CD4-positive, alpha-beta T cell treated with Interleukin-15 for 1 hour (primary cell): ENCODE measurements at regions not wholly inside any gene's neighbourhood (a gene's known extent, or its start where the extent isn't known, plus 50 kb on each side); places are given as distances from the start of the nearest gene placed in this dataset.

Experiments
- DNase-seq: peaks from one replicate; pipeline ENCODE4 v3.0.0-alpha.2; 2020

DNA sequence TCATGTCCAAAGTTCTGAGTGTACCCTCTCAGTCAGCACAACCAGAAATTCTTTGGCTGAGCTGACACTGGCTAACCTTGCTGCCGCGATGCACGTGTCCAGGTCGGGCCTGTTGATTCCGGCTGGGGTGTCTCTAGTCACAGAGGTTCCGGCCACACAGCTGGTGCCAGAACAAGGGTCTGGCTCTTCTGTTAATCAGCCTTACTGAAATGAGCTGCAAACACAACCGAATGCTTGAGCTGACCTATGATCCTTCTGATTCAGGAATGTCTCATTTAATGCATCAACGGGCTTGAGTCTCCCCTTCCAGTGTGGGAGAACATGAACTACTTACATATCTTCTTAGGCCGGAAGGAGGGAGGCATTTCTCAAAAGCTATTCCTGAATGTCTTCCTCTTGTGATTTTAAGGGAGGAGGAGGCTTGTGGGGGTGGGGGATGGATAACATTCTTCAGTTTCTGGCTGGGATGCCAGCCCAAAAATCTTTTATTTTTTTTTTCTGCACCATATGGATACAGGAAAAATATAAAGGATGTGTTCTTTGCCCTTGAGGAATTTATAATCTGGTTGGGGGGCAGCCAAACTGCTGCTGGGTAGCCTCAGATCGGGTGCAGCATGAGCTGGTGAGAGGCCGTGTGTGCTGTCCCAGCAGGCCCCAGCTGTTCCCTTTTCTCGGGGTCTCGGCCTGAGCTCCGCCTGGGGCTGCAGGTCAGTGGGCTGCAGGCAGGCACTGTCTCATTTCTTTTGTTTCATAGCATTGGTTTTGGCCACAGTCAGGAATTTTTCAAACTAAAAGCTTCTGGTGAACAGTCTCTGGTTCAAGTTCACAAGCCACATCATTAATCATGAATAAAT, 319.1 kb upstream of the TBL1XR1 start:
- DNase-seq = no peak

DNA sequence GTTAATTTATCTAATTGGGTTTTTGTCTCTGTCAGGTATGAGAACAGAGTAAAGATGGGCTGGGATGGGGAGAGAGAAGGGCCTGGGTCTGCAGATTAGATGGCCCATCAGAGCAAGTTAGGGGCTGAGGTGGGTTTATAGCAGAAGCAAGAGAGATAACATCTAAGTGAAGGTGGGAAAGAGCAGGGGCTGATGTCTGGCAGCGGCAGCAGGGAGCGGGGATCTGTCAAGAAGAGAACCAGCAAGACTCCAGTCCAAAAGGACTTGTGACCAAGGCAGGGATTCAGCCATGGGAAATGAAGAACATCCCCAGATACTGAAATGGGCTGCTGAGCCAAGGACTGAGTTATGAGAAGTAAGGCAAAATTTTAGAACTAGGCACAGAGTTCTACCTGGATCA, 320.6 kb upstream of the TBL1XR1 start:
- DNase-seq = no peak

DNA sequence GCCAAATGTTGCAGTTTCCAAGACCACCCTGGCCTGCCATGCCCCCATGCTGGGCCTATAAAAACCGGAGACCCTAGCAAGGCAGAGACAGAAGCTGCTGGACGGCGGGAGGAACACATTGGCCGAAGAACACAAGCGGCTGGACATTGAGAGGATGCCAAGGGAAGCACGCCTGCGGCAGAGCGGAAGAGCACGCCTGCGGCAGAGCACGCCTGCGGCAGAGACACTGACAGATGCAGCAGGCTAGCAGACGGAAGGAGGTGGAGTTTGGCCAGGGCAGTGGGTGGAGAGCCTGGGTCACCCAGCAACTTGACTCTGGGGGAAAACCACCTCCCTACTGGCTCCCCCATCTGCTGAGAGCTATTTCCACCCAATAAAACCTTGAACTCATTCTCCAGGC, 322.3 kb upstream of the TBL1XR1 start:
- no peak for DNase-seq

DNA sequence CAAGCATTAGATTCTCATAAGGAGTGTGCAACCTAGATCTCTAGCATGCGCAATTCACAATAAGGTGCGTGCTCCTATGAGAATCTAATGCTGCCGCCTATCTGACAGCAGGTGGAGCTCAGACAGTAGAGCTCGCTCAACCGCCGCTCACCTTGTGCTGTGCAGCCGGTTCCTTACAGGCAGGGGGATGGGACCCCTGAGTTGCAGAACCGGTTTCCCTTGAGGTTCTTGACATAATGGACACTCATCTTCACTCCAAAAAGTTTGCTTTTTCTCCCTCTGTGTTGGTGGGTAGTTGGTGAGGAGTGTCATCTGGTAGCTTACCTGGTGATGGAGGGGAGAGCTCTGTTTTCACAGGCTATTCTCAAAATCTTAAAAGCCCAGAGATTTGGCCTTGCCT, 324.0 kb upstream of the TBL1XR1 start:
- no peak for DNase-seq

DNA sequence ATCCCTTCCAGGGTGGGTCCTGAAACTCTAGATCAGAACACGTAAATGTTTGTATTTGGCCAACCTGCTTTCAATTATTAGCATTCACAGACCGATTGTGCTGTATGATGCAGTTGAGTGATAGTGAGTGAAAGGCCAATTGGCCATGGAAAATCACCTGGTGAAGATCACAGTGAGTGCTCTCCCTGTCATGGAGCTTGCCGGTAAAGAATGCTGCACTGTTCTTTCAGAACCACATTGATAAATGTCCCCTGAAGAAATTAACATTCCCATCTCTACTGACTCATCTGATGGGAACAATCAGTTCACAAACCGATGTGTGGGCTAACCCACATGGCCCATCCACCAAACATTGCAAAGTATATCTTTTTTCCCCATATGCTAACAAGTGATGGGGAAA, 324.8 kb upstream of the TBL1XR1 start:
- DNase-seq = no peak

DNA sequence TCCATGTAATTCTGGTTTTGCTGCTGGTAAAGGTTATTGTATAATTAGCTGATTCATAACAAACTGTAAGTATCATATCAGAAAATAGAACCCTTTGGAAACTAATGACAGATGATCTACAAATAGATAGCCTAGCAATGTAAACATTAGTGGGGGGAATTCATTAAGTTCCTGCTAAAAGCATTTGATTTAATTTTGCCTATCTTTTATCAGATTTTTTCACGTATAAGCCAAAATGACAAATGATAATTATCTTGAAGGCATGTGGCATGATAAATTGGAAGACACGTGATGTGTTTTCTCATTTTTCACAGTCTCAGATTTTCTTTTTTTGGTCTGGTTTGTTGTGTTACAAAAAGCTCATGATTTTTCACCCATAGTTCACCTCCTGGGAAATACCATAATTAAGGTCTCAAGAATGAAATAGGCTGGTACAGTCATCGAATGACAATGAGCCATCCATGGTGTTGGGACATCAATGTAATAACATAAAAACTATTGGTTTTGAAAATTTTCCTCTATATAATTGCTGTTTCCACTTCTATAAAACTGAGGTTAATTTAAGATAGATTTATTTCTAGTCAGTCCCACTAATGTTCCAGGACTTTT, 325.9 kb upstream of the TBL1XR1 start:
- no peak for DNase-seq

DNA sequence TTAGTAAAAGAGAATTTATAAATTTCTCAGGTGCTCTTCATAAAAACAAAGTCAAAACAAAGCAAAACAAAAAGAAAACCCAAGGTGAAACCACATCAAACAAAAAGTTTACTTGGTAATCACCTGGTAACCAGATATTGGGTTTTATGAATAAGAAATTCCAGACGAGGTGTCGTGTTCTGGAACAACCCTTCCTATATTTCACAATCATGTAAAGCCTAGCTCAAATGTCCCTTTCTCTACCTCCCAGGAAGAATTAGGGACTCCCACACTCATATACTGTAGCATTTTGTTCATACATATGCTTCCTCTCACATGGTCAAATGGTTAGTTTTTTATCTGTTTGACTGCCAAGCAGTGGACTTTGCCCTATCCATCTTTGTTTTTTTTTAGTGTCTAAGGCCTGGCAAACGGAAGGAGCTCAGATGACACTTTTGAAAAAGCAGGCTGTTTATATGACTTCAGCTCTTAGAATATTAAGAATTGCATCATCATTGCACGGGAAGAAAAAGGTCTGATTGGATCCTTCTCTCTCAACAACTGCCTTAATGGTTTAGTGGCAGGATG, 326.7 kb upstream of the TBL1XR1 start:
- no peak for DNase-seq

DNA sequence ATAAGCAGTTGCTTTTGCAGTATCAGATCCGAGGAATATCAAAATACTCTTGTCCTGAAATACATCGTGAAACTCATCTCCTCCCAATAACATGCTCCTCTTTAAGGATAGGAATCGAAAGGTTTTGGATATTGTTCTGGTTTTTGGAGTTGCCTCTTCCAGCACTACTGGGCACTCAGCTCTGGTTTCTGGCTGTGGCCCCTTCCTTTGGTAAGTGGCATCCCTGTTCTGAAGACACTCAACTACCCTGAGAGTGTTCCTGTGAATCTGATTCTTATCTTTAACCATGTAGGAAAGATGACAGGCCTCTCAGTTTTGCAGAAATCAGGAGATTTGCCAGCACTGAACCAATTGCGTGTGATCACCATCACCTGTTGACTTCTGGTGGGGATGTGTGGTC, 327.5 kb upstream of the TBL1XR1 start:
- DNase-seq = no peak

DNA sequence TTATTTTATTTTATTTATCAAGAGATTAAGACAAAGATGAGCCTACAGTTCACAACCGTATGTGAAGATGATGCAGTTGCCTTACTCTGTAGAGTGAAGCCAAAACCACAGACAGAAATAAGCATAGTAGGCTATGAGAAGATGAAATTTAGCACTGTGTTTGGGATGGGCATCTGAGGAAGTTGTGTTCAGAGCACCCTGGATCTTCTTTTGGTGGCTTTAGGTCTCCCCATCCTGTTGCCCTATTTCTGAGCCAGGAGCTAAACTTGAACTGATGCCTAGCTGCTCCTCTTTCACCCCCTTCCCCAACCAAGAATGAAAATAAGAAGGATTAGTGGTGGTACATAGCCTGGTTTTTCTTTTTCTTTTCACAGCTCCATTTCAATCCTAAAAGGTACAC, 328.1 kb upstream of the TBL1XR1 start:
- no peak for DNase-seq

DNA sequence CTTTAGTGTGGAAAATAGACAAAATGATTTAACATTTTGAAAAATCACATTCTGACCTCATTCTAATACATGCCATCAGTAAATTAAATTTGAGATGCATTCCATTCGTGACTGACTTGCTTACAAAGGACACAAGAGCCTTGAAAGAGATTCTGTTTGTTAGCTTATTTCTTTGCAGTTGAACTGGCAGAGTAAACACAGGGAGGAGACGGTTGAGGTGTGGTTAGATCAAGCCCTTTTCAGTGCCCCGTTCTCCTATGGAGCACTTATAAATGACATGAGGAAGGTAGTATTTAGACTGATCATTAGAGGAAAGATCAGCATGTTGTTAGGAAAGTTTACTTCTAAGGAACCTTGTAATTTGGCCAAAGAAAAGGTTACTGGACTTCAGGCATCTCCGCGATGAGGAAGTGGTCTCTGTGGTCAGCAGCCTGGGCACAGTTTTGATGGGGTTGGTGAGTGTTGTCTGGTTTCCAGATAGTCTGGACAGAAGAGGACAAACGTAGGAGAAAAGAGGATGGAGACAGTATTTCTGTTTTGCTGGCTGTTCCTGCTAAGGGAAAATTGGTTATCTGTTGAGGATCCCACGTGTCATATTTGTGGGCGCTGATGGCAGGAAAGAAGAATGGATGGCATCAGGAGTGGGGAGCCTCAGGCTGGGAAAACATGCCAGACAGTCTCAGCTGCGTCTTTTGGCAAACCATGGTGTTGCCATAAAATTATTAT, 328.9 kb upstream of the TBL1XR1 start:
- no peak for DNase-seq

DNA sequence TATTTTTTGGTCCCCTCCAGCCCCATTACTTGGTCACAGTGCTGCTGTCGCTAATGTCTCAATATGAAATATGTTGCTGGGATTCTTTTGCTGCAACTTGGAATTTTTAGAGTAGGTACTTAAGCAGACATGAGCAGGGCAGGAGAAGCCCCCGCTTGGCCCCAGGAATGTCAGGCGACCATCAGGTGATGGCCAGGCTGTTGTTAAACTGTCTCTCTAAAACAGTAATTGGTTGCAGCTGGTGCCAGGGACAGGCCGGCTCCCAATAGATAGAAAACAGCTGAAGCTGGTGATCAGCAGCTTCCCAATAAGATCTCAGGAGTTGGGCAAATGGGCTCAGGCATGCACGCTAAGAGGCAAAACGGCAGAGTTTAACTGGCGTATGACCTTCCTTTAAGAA, 329.9 kb upstream of the TBL1XR1 start:
- no peak for DNase-seq

DNA sequence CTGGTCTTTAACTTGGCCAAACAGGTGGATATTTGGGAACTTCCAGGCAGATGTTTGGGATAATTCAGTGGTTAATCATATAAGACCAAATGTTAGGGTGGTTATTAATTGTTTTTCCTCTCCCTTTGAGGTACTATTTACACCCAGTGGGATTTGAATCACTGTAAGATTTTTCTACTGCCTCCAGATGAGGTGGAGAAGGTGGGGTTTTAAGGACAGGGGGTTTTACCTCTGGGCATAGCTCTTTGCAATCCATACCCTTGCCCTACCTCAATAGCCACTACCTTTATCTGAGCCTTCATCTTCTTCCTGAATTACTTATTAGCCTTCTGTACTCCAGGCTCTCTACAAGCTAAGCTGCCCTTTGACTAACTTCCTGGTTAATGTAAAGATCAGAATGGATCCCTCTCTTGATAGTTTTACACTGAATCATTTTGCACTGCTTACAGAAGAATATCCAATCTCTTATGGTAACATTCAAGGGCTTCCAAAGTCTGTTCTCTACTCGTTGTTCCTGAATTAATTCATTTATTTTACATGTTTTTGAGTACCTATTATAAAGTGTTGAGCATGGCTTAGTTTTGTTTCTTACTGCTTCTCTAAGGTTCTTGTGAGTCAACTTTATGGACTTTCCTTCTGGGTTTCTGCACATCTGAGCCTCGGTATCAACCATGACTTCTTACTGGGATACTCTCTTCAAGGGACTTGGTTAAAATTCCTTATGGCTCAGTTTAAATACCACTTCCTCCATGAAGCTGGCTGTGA, 331.2 kb upstream of the TBL1XR1 start:
- DNase-seq = no peak

DNA sequence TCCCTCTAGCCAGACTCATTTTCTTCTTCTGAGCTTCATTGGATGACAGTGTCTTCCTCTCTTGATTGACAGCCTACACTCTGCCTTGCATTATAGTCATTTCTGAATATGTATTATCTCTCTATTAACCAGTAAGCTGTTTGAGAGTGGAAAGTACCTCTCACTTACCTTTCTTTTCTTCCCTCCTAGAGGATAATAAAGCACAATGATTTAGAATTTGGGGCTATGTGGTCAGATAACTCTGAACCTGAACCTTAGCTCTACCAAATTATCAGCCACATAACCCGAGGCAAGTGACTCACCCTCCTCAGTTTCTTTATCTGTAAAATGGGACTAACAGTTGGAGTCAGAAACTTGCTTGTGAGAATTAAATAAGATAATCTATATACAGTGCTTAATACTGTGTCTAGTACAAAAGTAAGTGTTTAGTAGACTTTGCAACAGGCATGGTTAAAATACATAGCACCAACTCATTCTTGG, 331.8 kb upstream of the TBL1XR1 start:
- no peak for DNase-seq

DNA sequence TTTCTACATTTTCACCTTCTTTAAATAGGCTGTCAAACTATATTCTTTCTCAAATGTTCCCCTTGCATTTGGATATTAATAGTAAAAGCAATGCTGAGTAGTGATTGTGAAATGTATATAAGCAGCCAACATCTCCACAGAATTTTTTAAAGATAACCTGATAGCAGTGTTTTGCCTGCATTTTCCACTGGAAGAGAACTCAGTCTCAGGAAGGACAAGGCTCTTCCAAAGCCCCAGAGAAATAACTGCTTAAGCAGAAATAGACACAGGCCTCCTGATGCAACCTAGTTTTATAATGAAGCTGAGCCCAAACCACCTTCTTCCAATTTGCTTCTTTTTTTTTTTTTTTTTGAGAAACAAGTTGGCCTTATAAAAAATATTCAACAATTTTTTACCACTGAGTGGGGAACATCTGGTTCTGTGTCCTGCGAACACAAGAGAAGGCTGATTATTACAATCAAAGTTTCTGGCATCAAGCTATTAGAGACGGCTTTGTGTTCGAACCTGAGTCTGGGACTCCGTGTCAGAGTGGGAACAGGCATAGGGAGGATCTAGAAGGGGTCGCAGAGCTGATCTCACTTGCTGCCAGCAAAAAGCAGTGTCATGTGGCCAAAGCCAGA, 332.5 kb upstream of the TBL1XR1 start:
- no peak for DNase-seq

DNA sequence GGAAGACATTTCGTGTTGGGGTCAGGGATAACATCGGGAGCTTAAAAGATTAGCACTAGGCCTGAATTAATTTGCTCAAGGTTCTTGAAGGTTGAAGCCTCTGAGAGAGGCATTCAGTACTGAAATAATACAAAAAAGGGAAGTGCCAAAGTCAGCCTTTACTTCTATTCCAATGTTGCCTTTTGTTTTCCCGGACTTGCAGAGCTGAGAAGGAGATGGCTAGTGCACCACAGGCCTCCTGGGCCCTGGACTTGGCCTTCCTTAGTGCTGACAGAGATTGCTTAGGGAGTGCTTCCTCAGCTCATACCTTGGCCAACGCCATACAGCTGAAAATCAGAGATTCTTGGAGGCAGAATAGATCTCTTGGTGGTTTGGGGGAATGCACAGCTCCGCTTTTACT, 333.6 kb upstream of the TBL1XR1 start:
- no peak for DNase-seq

DNA sequence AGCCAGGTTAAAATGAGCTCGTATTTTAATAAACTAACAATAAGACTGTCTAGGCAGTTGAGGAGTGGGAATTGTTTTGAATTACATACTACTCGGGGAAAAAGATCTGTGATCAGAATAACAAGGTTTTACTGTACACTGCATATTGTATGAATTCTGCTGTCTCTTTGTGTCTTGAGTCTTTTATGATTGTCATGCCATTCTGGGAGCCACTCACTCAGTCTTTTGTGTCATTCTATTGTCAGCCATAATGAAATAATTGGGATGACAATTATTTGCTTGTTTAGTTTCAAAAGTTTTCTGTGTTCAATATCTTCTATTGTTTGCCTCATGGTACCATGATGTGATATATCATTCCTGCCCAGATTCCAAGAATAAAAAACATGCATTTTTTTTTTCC, 339.6 kb upstream of the TBL1XR1 start:
- DNase-seq = no peak

DNA sequence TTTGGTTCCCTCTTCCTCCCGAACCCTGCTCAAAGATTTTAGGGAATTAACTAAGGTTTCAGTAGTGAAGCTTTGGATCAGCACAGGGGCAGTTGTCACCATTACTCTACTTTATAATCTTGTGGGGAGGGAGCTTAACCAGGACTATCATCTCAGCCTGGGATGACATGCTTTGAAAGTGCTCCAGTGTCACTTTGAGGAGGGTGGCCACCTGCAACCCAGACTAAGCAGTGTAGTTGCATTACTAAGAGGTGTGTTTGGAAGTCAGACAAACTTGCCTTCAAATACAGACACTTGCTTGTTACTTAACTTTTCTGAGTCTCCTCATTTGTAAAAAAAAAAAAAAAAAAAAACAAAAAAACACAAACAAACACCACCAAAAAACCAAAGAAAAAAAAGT, 340.3 kb upstream of the TBL1XR1 start:
- no peak for DNase-seq

DNA sequence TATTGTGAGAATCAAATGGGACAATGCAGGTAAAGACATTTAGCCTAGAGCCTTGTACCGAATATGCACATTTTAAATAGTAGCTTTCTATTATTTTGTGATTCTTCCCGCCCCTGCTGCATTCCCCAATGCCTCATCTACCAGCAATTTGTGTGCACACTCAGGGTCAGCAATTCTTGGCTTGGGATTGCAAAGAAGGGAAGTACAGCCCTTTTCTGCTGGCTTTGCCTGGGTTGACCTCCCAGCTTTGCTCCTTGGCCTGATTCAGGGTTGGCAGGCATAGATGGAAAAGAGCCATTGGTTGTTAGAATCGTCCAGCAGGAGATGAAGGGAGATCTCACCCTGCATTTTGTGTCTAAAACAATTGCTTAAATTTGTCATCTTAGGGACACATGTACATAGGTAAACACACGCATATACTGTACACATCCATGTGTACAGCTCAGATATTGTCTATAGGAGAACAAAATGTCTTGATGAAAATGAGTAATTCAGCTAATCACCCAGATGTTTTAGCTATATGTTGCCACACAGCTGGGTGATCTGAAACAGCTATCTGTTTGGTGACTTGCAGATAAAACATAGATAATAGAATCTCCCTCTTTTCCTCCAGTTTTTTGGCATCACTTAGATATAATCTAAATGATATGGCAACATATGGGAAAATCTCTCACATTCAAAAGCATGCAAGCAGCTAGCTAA, 340.9 kb upstream of the TBL1XR1 start:
- DNase-seq = no peak

DNA sequence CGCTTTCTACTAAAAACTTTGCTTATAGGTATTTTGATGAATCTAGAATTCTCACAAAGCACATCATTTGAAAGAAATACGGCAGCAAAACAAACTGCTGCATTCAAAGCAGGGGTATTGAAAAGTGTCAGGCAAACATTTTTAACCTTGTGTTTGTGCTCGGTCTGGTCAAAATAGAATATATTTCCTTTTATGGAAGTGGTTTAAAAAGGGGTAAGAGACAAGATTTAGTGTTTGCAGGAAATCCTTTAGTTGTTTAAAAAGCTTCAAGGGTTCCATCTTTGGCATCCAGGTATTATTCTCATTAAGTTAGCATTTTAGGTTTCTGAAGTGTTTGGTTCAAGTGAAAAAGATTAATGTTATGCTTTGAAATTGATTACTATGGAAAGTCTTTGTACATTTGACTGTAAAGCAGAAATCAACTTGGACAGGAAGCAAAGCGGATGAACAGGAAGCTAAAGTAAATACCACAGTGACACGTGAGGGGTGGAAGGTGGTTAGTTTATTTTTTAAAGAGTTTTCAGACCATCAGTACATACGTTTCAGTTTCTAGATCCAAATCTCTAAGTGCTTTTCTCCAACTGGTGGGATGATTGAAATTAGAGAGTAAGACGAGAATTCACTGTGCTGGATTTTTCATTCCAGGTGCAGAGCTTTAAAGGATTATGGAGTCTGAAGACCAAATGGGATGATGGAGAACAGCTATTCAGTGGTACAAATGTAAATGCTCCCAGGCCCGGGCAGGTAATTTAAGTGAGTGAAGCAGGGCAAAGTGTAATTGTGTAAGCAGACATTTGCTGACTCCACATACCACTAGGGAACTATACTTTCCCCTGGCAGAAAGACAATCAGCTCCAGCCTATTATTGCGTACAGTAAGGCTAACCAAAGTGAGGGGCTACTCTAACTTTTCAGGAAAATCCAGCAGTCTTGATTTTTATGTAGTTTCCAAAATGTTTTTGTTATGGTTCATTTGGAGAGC, 341.8 kb upstream of the TBL1XR1 start:
- DNase-seq = no peak

DNA sequence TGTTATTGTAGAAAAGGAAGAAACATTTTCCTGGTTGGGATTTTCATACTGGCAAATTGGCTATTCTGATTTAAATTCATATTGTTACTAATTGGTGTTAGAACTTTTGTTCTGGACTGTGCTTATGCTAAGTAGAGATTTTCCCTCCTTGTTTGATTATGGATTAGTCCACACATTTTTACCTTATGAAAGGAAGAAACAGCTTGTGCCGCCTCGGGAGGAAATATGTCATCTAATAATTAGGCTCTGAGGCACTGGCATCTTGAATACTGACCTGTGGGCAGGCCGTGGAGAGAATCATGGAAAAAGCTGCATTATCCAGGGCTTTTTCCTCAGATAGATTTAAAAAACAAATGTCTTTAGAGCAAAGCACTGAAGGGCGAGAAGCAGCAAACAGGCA, 344.3 kb upstream of the TBL1XR1 start:
- DNase-seq = no peak
